SK-N-SH treated with all-trans-retinoic acid at 6 μM for 48 hours (cell line): ENCODE measurements at regions not wholly inside any gene's neighbourhood (a gene's known extent, or its start where the extent isn't known, plus 50 kb on each side); places are given as distances from the start of the nearest gene placed in this dataset.

Experiments
- BACH2 ChIP-seq: fragments of 250-450 bp; sonication (Bioruptor Pico); IDR thresholded peaks from 2 replicates; pipeline ENCODE4 v1.9.0; 2021; ENCODE audit warnings: mild to moderate bottlenecking, borderline replicate concordance
- OSR1 ChIP-seq: fragments of 250-450 bp; sonication (Bioruptor Pico); IDR thresholded peaks from 2 replicates; pipeline ENCODE4 v1.8.0; 2022; ENCODE audit warnings: moderate library complexity, mild to moderate bottlenecking, inconsistent platforms
- TOX ChIP-seq: fragments of 250-450 bp; sonication (Bioruptor Pico); IDR thresholded peaks from 2 replicates; pipeline ENCODE4 v1.8.0; 2021; ENCODE audit warnings: mild to moderate bottlenecking, moderate library complexity, borderline replicate concordance
- ZNF8 ChIP-seq: fragments of 450-650 bp; formaldehyde crosslinking; IDR thresholded peaks from 2 replicates; pipeline ENCODE4 v1.5.0; 2020; ENCODE audit warnings: mild to moderate bottlenecking, moderate library complexity
- TF ChIP-seq, protein P1 (sequence below): fragments of 250-450 bp; sonication (Bioruptor Pico); IDR thresholded peaks from 2 replicates; pipeline ENCODE4 v1.8.0; 2020; ENCODE audit warnings: mild to moderate bottlenecking, moderate library complexity, borderline replicate concordance

DNA sequence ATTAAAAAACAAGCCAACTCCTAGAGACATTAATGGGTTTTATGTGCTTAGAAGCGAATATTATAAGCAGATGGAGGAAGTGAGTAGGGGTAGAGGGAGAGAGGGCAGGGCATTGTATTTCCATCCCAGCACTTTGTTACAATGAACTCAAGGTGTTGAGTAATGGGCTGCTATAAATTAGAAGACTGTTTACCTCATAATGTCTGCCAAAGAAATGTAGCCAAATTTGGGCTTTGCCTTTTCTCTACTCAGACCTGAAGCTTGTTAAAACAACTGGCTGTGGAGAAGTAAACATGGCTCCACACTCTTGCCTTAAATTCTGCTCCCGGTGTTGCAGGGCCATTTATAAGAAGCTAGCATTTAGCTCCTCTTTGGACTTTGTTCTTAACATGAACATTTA lies 134.7 kb downstream of the PMP22 start:
- TF ChIP-seq ZNF8 (CRISPR knock-in tag), result no peak
- TF ChIP-seq BACH2, result no peak
- TF ChIP-seq, protein P1, sequence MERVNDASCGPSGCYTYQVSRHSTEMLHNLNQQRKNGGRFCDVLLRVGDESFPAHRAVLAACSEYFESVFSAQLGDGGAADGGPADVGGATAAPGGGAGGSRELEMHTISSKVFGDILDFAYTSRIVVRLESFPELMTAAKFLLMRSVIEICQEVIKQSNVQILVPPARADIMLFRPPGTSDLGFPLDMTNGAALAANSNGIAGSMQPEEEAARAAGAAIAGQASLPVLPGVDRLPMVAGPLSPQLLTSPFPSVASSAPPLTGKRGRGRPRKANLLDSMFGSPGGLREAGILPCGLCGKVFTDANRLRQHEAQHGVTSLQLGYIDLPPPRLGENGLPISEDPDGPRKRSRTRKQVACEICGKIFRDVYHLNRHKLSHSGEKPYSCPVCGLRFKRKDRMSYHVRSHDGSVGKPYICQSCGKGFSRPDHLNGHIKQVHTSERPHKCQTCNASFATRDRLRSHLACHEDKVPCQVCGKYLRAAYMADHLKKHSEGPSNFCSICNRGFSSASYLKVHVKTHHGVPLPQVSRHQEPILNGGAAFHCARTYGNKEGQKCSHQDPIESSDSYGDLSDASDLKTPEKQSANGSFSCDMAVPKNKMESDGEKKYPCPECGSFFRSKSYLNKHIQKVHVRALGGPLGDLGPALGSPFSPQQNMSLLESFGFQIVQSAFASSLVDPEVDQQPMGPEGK, result no peak
- no peak for TF ChIP-seq OSR1 (CRISPR knock-in tag)
- TF ChIP-seq TOX (CRISPR knock-in tag), result no peak
